ENCODE measurements at regions not wholly inside any gene's neighbourhood (a gene's known extent, or its start where the extent isn't known, plus 50 kb on each side); places are given as distances from the start of the nearest gene placed in this dataset.

DNA sequence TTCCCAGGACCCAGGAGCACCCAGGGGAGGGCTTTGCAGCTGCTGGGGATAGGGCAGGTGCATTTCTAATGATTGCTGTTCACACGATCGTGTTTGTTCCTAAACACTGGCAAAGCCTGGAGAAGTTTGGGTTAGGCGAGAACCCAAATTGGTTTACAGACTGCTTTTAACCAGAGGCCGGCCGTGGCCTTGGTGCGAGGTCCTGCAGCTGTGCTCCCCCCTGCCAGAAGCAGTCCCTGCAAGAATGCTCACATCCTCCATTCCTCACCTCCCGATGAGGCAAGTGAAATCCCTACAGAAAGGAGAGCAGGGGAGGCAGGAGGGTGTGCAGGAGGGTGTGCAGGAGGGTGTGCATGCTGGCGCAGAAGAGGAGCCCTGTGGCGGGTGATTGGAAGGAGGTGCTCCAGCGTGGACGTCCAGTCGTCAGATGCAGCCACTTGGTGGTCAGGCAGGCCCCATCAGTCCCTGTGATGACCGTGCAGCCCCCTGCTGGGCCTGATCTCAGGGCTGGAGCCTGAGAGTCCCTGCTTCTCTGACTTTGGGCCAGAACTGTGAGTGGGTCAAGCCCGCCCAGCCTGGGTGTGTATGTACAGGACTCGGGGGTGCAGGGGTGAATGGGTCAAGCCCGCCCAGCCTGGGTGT is 55.7 kb upstream of the FRMD1 start:
- no peaks in the 10 kb centered on the region for H4K20me1 ChIP-seq (ENCODE audit: control insufficient read depth, insufficient read depth, insufficient read length)
- no peak overlapping the region for H4K5ac ChIP-seq (ENCODE audit: insufficient read length, low read depth, low read length)
- H3K27me3 ChIP-seq (ENCODE audit: insufficient read depth, low read length): no peaks in the 10 kb centered on the region
- peak; percentile 20 for DNase-seq
- H3T11ph ChIP-seq (ENCODE audit: low read length): no peak overlapping the region
- no peak overlapping the region for H2BK12ac ChIP-seq (ENCODE audit: insufficient read length, low read depth, low read length)
- no peak overlapping the region for H4K91ac ChIP-seq (ENCODE audit: insufficient read length, low read depth, low read length)
- no peak overlapping the region for H2BK5ac ChIP-seq (ENCODE audit: insufficient read length, low read length)
- no peak overlapping the region for H2BK120ac ChIP-seq (ENCODE audit: low read depth, low read length, poor library complexity, severe bottlenecking)
- no peak overlapping the region for H2BK15ac ChIP-seq (ENCODE audit: low read depth, low read length)
- no peaks in the 10 kb centered on the region for H3K9me3 ChIP-seq (ENCODE audit: control insufficient read depth, low read depth, low read length)
- H3K56ac ChIP-seq (ENCODE audit: insufficient read length, low read depth, low read length): no peak overlapping the region
- no peak overlapping the region for H4K8ac ChIP-seq (replicated peaks; ENCODE audit: insufficient read length, low read depth, low read length)
- no peaks in the 10 kb centered on the region for H3K79me1 ChIP-seq (ENCODE audit: insufficient read depth, low read depth, low read length, poor library complexity, severe bottlenecking)
- H3K27ac Mint-ChIP-seq: peak overlapping the region in 1 of 3 experiments; percentile 89; a peak in 1 of 7 replicates
- H3K4me3 Mint-ChIP-seq: no peak overlapping the region
- H3K27ac ChIP-seq (ENCODE audit: insufficient read length, low read depth, low read length): no peak overlapping the region
- peaks cover 29 to 32% of the 10 kb centered on the region in 2 experiments for H3K4me1 Mint-ChIP-seq
- no peak overlapping the region for H3K4me2 ChIP-seq (ENCODE audit: insufficient read depth, insufficient read length, low read length)
- H3K27me3 Mint-ChIP-seq (ENCODE audit: low read depth): peaks cover 38% of the 10 kb centered on the region
- H2BK20ac ChIP-seq (ENCODE audit: low read depth, low read length, poor library complexity, severe bottlenecking): no peak overlapping the region
- H2AFZ ChIP-seq (ENCODE audit: low read length): no peak overlapping the region
- TF ChIP-seq, protein P1, sequence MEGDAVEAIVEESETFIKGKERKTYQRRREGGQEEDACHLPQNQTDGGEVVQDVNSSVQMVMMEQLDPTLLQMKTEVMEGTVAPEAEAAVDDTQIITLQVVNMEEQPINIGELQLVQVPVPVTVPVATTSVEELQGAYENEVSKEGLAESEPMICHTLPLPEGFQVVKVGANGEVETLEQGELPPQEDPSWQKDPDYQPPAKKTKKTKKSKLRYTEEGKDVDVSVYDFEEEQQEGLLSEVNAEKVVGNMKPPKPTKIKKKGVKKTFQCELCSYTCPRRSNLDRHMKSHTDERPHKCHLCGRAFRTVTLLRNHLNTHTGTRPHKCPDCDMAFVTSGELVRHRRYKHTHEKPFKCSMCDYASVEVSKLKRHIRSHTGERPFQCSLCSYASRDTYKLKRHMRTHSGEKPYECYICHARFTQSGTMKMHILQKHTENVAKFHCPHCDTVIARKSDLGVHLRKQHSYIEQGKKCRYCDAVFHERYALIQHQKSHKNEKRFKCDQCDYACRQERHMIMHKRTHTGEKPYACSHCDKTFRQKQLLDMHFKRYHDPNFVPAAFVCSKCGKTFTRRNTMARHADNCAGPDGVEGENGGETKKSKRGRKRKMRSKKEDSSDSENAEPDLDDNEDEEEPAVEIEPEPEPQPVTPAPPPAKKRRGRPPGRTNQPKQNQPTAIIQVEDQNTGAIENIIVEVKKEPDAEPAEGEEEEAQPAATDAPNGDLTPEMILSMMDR (conservative IDR thresholded peaks at IDR 0.05): no peak
- H3K18ac ChIP-seq (ENCODE audit: insufficient read length, low read depth, low read length): no peak overlapping the region
- no peak overlapping the region for H3K9ac ChIP-seq (ENCODE audit: extremely low read depth, insufficient read length, low read length)
- H3K14ac ChIP-seq (ENCODE audit: insufficient read depth, low read length): no peak overlapping the region
- peaks cover 3% of the 10 kb centered on the region; the same call in 1 of the 2 replicates for H3K4me1 ChIP-seq (ENCODE audit: insufficient read depth, low read length)
- H3K9me3 Mint-ChIP-seq: no peaks in the 10 kb centered on the region
- H2AK5ac ChIP-seq (ENCODE audit: insufficient read length, low read length): no peak overlapping the region
- no peaks in the 10 kb centered on the region for H3K79me2 ChIP-seq (ENCODE audit: insufficient read depth, low read length)
- no peaks in the 10 kb centered on the region for H3K23me2 ChIP-seq (ENCODE audit: insufficient read length, low read depth, low read length, poor library complexity, severe bottlenecking)
- no peaks in the 10 kb centered on the region for H3K36me3 Mint-ChIP-seq (ENCODE audit: insufficient read depth in 1 of 3, low read depth in 3 of 3)
- no peak overlapping the region for H3K4ac ChIP-seq (ENCODE audit: low read depth, low read length)
- no CpG with 5 or more reads among the region's 16 CpGs for WGBS (ENCODE audit: extremely low coverage, insufficient read length, low lambda C conversion rate)
- no peak overlapping the region for H3K23ac ChIP-seq (ENCODE audit: insufficient read length, low read depth, low read length)
